HG03469 (cell line): ENCODE measurements at regions not wholly inside any gene's neighbourhood (a gene's known extent, or its start where the extent isn't known, plus 50 kb on each side); places are given as distances from the start of the nearest gene placed in this dataset.
"Not testable (repeated sequence)": the region's sequence is repeated elsewhere in the genome, so short reads cannot be mapped to it uniquely, and the experiment has no call there.

Experiments used
- ATAC-seq: cut with Tn5 transposase; IDR thresholded peaks from one replicate; pipeline ENCODE4 v1.9.1; 2021; ENCODE audit warnings: mild to moderate bottlenecking, moderate library complexity, moderate number of reproducible peaks; ENCODE audit not compliant: unreplicated experiment

- no peak for ATAC-seq
Observed at GRCh38 chr15:66864086-66864830, 162.2 kb downstream of the SMAD6 start.

DNA sequence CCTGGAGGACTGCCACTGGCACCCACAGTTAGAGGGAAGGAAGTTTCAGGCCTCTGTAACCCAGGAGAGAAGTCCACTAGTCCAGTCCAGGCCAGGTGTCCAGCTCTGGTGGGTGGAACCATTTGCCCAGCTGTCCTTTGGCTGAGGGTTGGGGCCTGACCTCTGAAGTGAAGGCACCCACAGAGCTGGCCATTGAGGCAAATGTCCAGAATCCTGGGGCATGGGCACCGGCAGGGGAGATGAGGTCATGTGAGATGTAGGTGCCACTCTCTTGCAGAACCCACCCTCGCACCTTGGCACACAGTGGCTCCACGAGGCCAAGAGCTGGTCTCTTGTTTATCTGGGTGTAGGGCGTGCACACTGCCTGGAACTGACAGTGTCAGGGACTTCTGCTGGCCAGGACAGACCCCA, 162.8 kb downstream of the SMAD6 start:
- no peak for ATAC-seq

DNA sequence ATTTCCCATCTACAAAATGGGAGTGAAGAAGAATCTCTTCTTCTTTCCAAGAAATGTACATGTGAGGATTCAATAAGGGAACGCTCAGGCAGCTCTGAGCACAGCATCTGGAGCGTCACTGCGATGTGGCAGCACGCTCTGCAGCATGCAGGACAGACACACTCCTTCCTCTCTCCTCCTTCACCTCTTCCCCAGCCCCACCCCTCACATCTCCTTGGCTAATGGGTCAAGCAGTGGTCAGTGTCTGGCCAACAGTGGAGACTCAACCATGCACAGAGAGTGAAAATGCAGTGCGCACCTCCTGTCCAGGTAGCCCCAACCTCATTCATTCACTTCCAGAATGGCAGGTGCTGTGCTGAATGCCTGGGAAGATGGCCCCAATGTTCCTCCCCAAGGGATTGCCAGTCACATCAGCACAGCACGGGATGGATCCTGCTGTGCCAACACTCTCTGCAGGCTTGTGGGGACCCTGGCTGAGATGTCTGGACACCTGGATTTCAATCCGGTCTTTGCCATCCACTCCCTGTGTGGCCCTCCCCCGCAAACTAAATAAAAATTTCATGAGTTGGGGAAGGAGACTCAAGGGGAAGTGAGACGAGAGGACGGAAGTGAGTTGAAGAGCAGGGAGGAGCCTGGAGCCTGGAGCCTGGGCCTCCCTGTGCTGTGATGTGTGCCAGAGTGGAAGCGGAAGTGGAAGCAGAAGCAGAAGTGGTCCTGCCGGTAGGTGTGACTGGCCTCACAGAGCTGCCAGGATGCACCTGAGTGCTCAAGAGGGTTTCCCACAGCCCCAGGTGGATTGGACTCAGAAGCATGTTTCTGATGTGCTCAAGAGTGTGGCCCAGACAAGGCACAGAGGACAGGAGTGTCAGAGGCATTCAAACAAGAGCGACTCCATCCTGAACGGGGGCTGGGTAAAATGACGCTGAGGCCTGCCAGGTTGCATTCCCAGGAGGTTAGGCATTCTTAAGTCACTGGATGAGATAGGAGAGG, 163.9 kb downstream of the SMAD6 start:
- ATAC-seq: peak; percentile 69

DNA sequence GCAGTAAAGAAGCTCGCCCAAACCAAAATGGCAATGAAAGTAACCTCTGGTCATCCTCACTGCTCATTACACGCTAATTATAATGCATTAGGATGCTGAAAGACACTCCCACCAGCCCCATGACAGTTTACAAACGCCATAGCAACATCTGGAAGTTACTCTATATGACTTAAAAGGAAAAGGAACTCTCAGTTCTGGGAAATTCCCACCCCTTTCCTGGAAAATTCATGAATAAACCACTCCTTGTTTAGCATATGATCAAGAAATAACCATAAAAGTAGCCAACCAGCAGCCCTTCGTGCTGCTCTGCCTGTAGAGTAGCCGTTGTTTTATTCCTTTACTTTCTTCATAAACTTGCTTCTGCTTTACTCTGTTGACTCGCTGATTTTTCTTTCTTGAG, 164.6 kb downstream of the SMAD6 start:
- ATAC-seq: no peak

DNA sequence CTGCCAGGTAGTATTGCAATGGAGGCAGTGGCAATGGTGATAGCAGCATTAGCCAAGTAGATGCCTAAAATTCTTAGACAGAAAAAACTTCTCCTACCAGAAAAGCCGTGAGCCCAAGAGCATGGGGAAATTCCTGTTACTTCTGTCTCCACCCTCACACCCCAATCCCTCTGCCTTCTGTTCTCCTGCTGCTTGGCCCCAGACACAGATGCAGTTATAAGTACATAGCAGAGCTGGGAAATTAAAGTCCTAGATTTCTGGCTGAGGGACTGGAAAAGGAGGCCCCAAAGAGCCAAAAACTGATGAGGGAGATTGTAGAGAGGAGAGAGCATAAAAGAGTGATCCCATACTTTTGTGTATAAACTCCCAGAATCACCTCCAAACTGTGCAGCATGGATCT, 166.9 kb downstream of the SMAD6 start:
- ATAC-seq: no peak

DNA sequence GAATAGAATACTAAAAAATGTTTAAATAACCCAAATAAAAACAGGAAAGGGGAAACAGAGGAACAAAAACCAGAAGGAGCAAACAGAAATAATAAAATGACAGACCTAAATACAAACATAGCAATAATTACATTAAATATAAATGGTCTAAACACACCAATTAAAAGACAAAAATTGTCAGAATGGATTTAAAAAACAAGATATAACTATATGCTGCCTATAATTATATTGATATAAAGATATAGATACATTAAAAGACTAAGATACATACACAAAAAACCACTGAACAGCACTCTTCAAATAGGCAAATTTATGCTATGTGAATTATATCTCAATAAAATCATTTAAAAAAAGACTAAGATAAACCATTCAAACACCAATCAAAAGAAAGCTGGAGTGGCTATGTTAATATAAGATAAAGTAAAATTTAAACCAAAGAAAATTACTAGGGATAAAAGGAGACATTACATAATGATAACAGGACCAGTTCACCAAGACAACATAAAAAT, 168.9 kb downstream of the SMAD6 start:
- ATAC-seq: no peak

DNA sequence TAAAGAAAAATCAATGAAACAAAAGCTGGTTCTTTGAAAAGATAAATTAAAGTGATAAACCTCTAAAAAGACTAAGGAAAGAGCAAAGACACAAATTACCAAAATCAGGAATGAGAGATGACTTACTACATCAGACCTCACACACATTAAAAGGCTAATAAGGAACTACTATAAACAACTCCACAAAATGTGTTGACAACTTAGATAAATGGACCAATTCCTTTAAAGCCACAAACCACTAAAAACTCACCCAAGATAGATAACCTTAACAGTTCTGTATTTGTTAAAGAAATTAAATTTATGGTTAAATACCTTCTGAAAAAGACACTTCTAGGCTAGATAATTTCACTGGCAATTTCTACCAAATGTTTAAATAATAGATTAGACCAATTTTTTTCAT, 170.4 kb downstream of the SMAD6 start:
- ATAC-seq: no peak

DNA sequence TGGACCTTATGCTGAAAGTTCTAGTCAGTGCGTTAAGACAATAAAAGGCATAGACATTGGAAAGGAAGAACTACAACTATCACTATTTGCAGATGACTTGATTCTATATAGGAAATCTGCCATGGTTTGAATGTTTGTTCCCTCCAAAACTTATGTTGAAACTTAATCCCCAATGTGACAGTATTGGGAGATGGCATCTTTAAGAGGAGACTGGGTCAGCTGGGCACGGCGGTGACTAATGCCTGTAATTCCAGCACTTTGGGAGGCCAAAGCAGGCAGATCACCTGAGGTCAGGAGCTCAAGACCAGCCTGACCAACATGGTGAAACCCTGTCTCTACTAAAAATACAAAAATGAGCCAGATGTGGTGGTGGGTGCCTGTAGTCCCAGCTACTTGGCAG, 171.3 kb downstream of the SMAD6 start:
- not testable (repeated sequence) for ATAC-seq

DNA sequence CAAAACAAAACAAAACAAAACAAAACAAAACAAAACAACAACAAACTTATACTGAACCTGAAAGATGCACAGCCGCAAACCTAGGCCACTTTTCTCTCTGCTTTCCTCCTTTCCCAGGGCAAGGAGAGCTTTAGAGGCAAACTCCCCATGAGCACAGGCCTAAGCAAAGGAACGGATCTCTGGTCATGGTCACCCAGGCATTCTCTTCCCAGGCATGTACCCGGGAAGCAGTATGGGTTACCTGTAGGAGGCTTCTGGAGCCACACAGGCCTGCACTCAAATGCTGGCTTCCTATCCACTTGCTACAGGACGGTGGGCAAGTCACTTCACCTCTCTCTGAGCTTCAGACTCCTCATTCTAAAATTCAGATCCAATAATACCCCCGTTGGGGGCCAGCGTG, 171.8 kb downstream of the SMAD6 start:
- no peak for ATAC-seq

DNA sequence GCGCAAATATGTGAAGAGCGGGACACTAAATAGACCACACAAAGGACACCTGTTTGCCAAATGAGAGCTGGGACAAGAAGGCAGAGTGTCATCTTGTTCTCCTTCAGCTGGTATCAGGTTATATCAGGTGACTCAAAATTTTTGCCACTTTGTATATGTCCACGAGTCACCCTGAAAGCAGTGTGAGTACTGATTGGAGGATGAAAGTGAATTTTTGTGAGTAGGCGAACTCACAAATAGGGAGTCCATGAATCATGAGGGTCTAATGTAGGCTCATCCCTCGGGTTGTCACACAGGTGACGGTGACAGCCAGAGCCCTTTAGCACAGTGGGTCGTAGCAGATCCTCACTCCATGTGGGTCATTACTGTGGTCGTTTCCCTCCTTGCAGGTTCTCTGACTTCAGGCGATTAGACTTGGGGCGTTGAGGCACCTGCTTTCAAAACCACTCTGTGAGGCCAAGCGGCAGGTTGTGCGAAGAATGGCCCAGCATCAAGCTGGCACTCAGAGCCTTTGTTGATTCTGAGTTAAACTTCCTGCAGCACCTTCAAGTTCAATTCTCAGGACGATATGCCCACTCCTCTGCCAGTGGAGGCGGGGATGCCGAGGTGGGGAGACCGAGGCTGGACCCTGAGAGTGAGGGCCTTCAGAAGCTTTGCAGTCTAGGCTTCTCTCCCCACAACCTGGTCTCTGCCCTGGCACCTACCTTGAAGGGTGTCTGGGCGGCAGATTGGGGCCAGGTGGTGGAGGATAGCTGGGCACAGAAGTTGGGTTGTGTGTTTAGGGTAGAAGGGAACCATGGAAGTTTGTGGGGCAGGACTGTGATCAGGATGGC, 173.8 kb downstream of the SMAD6 start:
- no peak for ATAC-seq

- no peak for ATAC-seq
Observed at GRCh38 chr15:66876421-66876730, 174.3 kb downstream of the SMAD6 start.

DNA sequence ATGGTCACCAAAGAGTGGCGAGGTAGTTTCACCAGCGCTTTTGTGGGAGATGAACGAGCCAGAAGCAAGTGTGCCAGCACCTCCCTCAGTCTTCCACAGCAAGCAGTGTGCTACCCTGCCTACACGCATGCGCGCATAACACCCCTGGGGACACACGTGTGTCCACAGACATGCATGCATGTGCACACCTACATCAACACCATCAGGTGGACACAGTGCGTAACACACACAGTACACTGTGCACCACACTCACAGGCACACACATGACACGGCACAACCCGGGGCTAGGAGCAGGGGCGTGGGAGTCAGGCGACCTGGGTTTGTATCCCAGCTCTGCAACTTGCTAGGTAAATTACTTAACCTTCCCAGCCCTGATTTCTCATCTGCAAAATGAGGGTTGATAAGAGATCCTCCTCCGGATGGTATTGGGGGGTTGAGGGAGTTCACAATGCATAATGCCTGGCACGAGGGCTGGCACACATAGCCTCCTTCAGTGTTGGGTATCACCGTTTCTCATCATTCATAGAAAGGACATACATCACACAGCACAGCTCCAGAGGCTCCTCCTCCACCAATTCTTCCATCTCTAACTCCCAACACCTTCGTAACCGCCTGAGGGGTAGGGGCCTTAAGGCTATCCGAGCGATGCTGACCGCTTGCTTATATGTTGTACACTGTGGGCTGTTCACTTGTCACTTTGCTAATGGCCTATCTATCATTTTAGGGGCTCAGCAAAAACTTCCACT, 174.9 kb downstream of the SMAD6 start:
- ATAC-seq: no peak

DNA sequence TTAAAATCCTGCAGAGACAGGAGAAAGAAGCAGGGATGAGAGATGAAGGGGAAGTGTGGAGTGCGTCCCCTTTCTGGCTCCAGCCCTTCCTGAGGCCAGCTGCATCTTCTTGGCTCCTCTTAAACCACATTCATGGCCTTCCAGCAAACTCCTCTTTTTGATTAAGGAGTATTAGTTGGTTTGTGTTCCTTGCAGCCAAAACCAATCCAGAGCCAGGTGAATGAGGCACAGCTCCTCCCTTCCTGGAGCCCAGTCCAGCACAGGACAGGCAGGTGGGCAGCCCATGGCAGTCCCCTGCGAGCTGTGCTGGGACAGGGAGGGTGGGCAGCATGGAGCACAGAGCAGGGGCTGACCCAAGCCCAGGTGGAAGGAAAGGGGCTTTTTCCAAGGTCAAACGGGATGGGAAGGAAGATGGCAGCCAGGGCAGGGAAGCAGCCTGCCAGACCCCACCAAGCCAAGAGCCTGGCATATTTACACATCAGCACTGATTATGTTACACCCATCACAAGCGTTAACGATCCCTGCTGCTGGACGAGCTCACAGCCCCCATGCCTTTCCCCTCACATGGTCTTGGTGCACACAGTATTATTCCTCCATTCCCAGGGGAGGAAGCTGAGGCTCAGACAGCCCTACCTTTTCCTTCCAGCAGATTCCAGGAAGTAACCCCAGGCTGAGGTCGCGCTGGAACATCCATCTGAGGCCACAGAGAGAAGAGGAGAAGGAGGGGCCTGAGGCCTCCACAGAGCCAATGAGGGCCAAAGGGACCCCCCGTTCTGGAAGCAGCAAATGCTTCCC, 175.6 kb downstream of the SMAD6 start:
- no peak for ATAC-seq

GRCh38 chr15:66878761-66879160, 176.7 kb downstream of the SMAD6 start:
- ATAC-seq: no peak

- ATAC-seq: no peak
Observed at GRCh38 chr15:66879531-66880368, 177.7 kb downstream of the SMAD6 start.

- no peak for ATAC-seq
Observed at GRCh38 chr15:66880380-66881155, 178.5 kb downstream of the SMAD6 start.

GRCh38 chr15:66881173-66881905, 179.3 kb downstream of the SMAD6 start:
- no peak for ATAC-seq
